HAP-1 (cell line): ENCODE measurements at regions not wholly inside any gene's neighbourhood (a gene's known extent, or its start where the extent isn't known, plus 50 kb on each side); places are given as distances from the start of the nearest gene placed in this dataset.

ENCODE experiments used
- DNase-seq, 2 experiments: peaks; one replicate each; pipeline ENCODE4 v3.0.0-alpha.2; 2016 to 2020; ENCODE audit warnings: low spot score in 2 of 2
- H3K27me3 ChIP-seq: fragments of 250-450 bp; sonication (Bioruptor Pico); 2 replicates; pipeline ENCODE4 v1.5.1; 2020; ENCODE audit warnings: low read depth, mild to moderate bottlenecking, moderate library complexity
- H3K36me3 ChIP-seq: fragments of 250-450 bp; sonication (Bioruptor Pico); replicated peaks from 2 replicates; pipeline ENCODE4 v1.5.1; 2020; ENCODE audit warnings: mild to moderate bottlenecking
- H3K4me1 ChIP-seq: fragments of 250-450 bp; sonication (Bioruptor Pico); 2 replicates; pipeline ENCODE4 v1.5.1; 2020; ENCODE audit warnings: mild to moderate bottlenecking
- H3K4me3 ChIP-seq: fragments of 250-450 bp; sonication (Bioruptor Pico); 2 replicates; pipeline ENCODE4 v1.5.1; 2020; ENCODE audit warnings: mild to moderate bottlenecking, moderate library complexity
- H3K9me3 ChIP-seq: fragments of 250-450 bp; sonication (Bioruptor Pico); 2 replicates; pipeline ENCODE4 v1.5.1; 2020; ENCODE audit warnings: mild to moderate bottlenecking, moderate library complexity
- in situ Hi-C: fragments of 300-500 bp; cut with MboI; formaldehyde crosslinking; loops from 3 replicates; pipeline ENCODE4 v1.14.3; 2020; ENCODE audit warnings: low sequenced_read_pairs, inconsistent platforms, mixed read lengths

GRCh38 chr6:15974817-15975216 is 154.1 kb upstream of the MYLIP start:
- no peaks in the 10 kb centered on the region for H3K9me3 ChIP-seq
- DNase-seq, result no peak

GRCh38 chr6:15970517-15970916 is 158.4 kb upstream of the MYLIP start:
- Histone ChIP-seq H3K4me1 (no peaks in the 10 kb centered on the region), H3K36me3 (no peaks in the 10 kb centered on the region), H3K9me3 (no peaks in the 10 kb centered on the region; the same call in 1 of the 2 replicates), H3K4me3 (no peak overlapping the region), H3K27me3 (no peaks in the 10 kb centered on the region)
- no peak for DNase-seq
- in situ Hi-C loops, result no loop called here

More at GRCh38 chr6:15974817-15975216, 154.1 kb upstream of the MYLIP start:
- H3K4me1 ChIP-seq, result no peaks in the 10 kb centered on the region
- no peaks in the 10 kb centered on the region for H3K36me3 ChIP-seq
- no peaks in the 10 kb centered on the region for H3K27me3 ChIP-seq
- H3K4me3 ChIP-seq, result no peak overlapping the region
- in situ Hi-C loops, result no loop called here

- no peak for DNase-seq
- Histone ChIP-seq H3K9me3 (no peaks in the 10 kb centered on the region; the same call in 1 of the 2 replicates), H3K4me3 (no peak overlapping the region), H3K36me3 (no peaks in the 10 kb centered on the region), H3K27me3 (no peaks in the 10 kb centered on the region), H3K4me1 (no peaks in the 10 kb centered on the region)
- in situ Hi-C loops, result no loop called here
Observed at GRCh38 chr6:15969236-15969778, 159.6 kb upstream of the MYLIP start.

GRCh38 chr6:15968519-15968918 is 160.4 kb upstream of the MYLIP start:
- no peaks in the 10 kb centered on the region for H3K36me3 ChIP-seq
- no peaks in the 10 kb centered on the region; the same call in 1 of the 2 replicates for H3K9me3 ChIP-seq
- no peaks in the 10 kb centered on the region for H3K27me3 ChIP-seq
- in situ Hi-C loops, result no loop called here
- no peaks in the 10 kb centered on the region for H3K4me1 ChIP-seq
- DNase-seq, result no peak
- no peak overlapping the region for H3K4me3 ChIP-seq

GRCh38 chr6:15966000-15966520 is 162.8 kb upstream of the MYLIP start:
- in situ Hi-C loops, result no loop called here
- no peak for DNase-seq
- H3K4me1 ChIP-seq, result peaks cover 5% of the 10 kb centered on the region; the same call in 1 of the 2 replicates
- no peaks in the 10 kb centered on the region for H3K27me3 ChIP-seq
- H3K36me3 ChIP-seq, result no peaks in the 10 kb centered on the region
- H3K4me3 ChIP-seq, result no peak overlapping the region
- no peaks in the 10 kb centered on the region; the same call in 1 of the 2 replicates for H3K9me3 ChIP-seq

GRCh38 chr6:15962449-15962764 is 166.5 kb upstream of the MYLIP start:
- DNase-seq, result no peak
- Histone ChIP-seq H3K9me3 (no peaks in the 10 kb centered on the region; the same call in 1 of the 2 replicates), H3K36me3 (no peaks in the 10 kb centered on the region), H3K4me1 (peaks cover 5% of the 10 kb centered on the region; the same call in 1 of the 2 replicates), H3K27me3 (no peaks in the 10 kb centered on the region), H3K4me3 (no peak overlapping the region)
- in situ Hi-C loops, result no loop called here

- Histone ChIP-seq H3K4me3 (no peak overlapping the region), H3K9me3 (no peaks in the 10 kb centered on the region; the same call in 1 of the 2 replicates), H3K27me3 (no peaks in the 10 kb centered on the region), H3K4me1 (peaks cover 5% of the 10 kb centered on the region; the same call in 1 of the 2 replicates), H3K36me3 (no peaks in the 10 kb centered on the region)
- in situ Hi-C loops, result no loop called here
- no peak for DNase-seq
Observed at GRCh38 chr6:15961635-15962448, 167.0 kb upstream of the MYLIP start.

GRCh38 chr6:15960740-15961634 is 167.9 kb upstream of the MYLIP start:
- Histone ChIP-seq H3K9me3 (no peaks in the 10 kb centered on the region; the same call in 1 of the 2 replicates), H3K4me3 (no peak overlapping the region), H3K4me1 (peaks cover 5% of the 10 kb centered on the region; the same call in 1 of the 2 replicates), H3K27me3 (no peaks in the 10 kb centered on the region), H3K36me3 (no peaks in the 10 kb centered on the region)
- in situ Hi-C loops, result no loop called here
- no peak for DNase-seq

- no peaks in the 10 kb centered on the region; the same call in 1 of the 2 replicates for H3K9me3 ChIP-seq
- in situ Hi-C loops, result no loop called here
- H3K27me3 ChIP-seq, result no peaks in the 10 kb centered on the region
- H3K4me1 ChIP-seq, result peaks cover 5% of the 10 kb centered on the region; the same call in 1 of the 2 replicates
- DNase-seq, result no peak
- H3K36me3 ChIP-seq, result no peaks in the 10 kb centered on the region
- H3K4me3 ChIP-seq, result no peak overlapping the region
Observed at GRCh38 chr6:15957655-15958169, 171.2 kb upstream of the MYLIP start.

GRCh38 chr6:15956205-15957106 is 172.4 kb upstream of the MYLIP start:
- H3K4me3 ChIP-seq, result no peak overlapping the region
- H3K27me3 ChIP-seq, result no peaks in the 10 kb centered on the region
- no peak for DNase-seq
- in situ Hi-C loops, result no loop called here
- H3K9me3 ChIP-seq, result no peaks in the 10 kb centered on the region; the same call in 1 of the 2 replicates
- no peaks in the 10 kb centered on the region for H3K4me1 ChIP-seq
- no peaks in the 10 kb centered on the region for H3K36me3 ChIP-seq

GRCh38 chr6:15955484-15955883 is 173.4 kb upstream of the MYLIP start:
- no peak overlapping the region for H3K4me3 ChIP-seq
- H3K9me3 ChIP-seq, result no peaks in the 10 kb centered on the region
- no peaks in the 10 kb centered on the region for H3K36me3 ChIP-seq
- no peaks in the 10 kb centered on the region for H3K27me3 ChIP-seq
- in situ Hi-C loops, result no loop called here
- DNase-seq, result no peak
- H3K4me1 ChIP-seq, result no peaks in the 10 kb centered on the region

- Histone ChIP-seq H3K4me1 (peaks cover 13% of the 10 kb centered on the region), H3K4me3 (no peak overlapping the region), H3K9me3 (no peaks in the 10 kb centered on the region), H3K27me3 (no peaks in the 10 kb centered on the region), H3K36me3 (no peaks in the 10 kb centered on the region)
- DNase-seq, result no peak
- in situ Hi-C loops, result no loop called here
Observed at GRCh38 chr6:15953152-15953880, 175.6 kb upstream of the MYLIP start.
